GM12878 (cell line): ENCODE measurements at regions not wholly inside any gene's neighbourhood (a gene's known extent, or its start where the extent isn't known, plus 50 kb on each side); places are given as distances from the start of the nearest gene placed in this dataset.

Source experiments
- ATAC-seq: fragments of 200-7000 bp; cut with Tn5 transposase; 3 replicates; pipeline ENCODE4 v1.9.1; 2020; ENCODE audit warnings: mild to moderate bottlenecking, moderate library complexity
- BruUV-seq: library from RNA; stranded (reverse); fragments of 400-500 nt; replicated peaks from 2 replicates; lab custom pipeline; 2021; lab: Mats Ljungman, UMichigan
- CTCF ChIA-PET: fragments of 300-600 bp; sonication (Branson Sonifier 250); formaldehyde crosslinking; extraction: SDS; loops from one replicate; lab custom pipeline; 2021; ENCODE audit warnings: inconsistent platforms; lab: Yijun Ruan, JAX
- POLR2A ChIA-PET: fragments of 350-600 bp; formaldehyde crosslinking; extraction: SDS; loops from one replicate; lab custom pipeline; 2021; ENCODE audit warnings: inconsistent platforms; lab: Charles Lee
- RAD21 ChIA-PET: fragments of 300-600 bp; sonication (Branson Sonifier 250); formaldehyde crosslinking; loops from one replicate; lab custom pipeline; 2023; ENCODE audit warnings: antibody characterized with exemption; ENCODE audit not compliant: unreplicated experiment; lab: Charles Lee
- SMC1A ChIA-PET: fragments of 300-600 bp; sonication (Branson Sonifier 250); formaldehyde crosslinking; loops from one replicate; lab custom pipeline; 2023; ENCODE audit not compliant: unreplicated experiment, uncharacterized antibody; lab: Charles Lee
- DNase-seq: peaks from one replicate; pipeline ENCODE4 v3.0.0-alpha.2; 2011; ENCODE audit warnings: low read depth, low spot score
- FAIRE-seq: peaks from 3 replicates; lab custom pipeline; 2011; peaks lifted over from hg19 to GRCh38; lab: Jason Lieb, UNC
- H2AFZ ChIP-seq: 2 replicates; pipeline ENCODE4 v1.6.0; 2011; ENCODE audit warnings: low read depth, low read length, control low read depth; ENCODE audit not compliant: control insufficient read depth
- H3K27ac ChIP-seq: 2 replicates; pipeline ENCODE4 v1.5.1; 2011; ENCODE audit warnings: control low read depth; ENCODE audit not compliant: control insufficient read depth, insufficient read depth
- H3K27me3 ChIP-seq, 2 experiments: replicated peaks in 1 of 2; 2 replicates each; pipeline versions ENCODE4 v1.6.0 to v1.6.1; 2011; ENCODE audit warnings: low read length in 1 of 2; ENCODE audit not compliant: control insufficient read depth in 2 of 2, insufficient read depth in 2 of 2
- H3K36me3 ChIP-seq, 2 experiments: 2 replicates each; pipeline ENCODE4 v1.5.1; 2011; ENCODE audit warnings: low read length in 1 of 2; ENCODE audit not compliant: control insufficient read depth in 2 of 2, insufficient read depth in 2 of 2
- H3K4me1 ChIP-seq: 2 replicates; pipeline ENCODE4 v1.6.1; 2011; ENCODE audit warnings: mild to moderate bottlenecking, low read length, moderate library complexity, mixed read lengths; ENCODE audit not compliant: control insufficient read depth, insufficient read depth
- H3K4me2 ChIP-seq: 2 replicates; pipeline ENCODE4 v1.6.0; 2011; ENCODE audit warnings: control low read depth; ENCODE audit not compliant: control insufficient read depth, insufficient read depth
- H3K4me3 ChIP-seq: fragments of 200-600 bp; sonication (generic); 2 replicates; pipeline ENCODE4 v1.5.1; 2016
- H3K79me2 ChIP-seq: 2 replicates; pipeline ENCODE4 v1.6.0; 2011; ENCODE audit warnings: low read length; ENCODE audit not compliant: control insufficient read depth, insufficient read depth
- H3K9ac ChIP-seq: 2 replicates; pipeline ENCODE4 v1.8.0; 2011; ENCODE audit warnings: low read length, control low read depth, mixed read lengths; ENCODE audit not compliant: control insufficient read depth, insufficient read depth
- H3K9me3 ChIP-seq: replicated peaks from 3 replicates; pipeline ENCODE4 v1.5.1; 2011; ENCODE audit warnings: mild to moderate bottlenecking, low read length; ENCODE audit not compliant: control insufficient read depth, insufficient read depth
- H4K20me1 ChIP-seq: 2 replicates; pipeline ENCODE4 v1.6.0; 2011; ENCODE audit not compliant: control insufficient read depth, insufficient read depth
- CHD2 ChIP-seq: IDR thresholded peaks from 2 replicates; pipeline ENCODE4 v1.6.1; 2011; ENCODE audit warnings: low read depth, low read length, improper control_type of control experiment, borderline replicate concordance
- CREM ChIP-seq: IDR thresholded peaks from 2 replicates; pipeline ENCODE4 v1.6.1; 2014; ENCODE audit warnings: antibody characterized with exemption, low read depth
- FOXM1 ChIP-seq: IDR thresholded peaks from 2 replicates; pipeline ENCODE4 v1.6.1; 2012; ENCODE audit warnings: low read depth, mild to moderate bottlenecking, inconsistent platforms, low read length, moderate library complexity
- HSF1 ChIP-seq: fragments of 150-350 bp; IDR thresholded peaks from 2 replicates; pipeline ENCODE4 v1.6.1; 2014; ENCODE audit warnings: mild to moderate bottlenecking, low read depth, low read length
- IKZF1 ChIP-seq: fragments of 450-650 bp; conservative IDR thresholded peaks from 2 replicates; pipeline ENCODE4 v1.6.1; 2017; ENCODE audit warnings: antibody characterized with exemption, mild to moderate bottlenecking
- LARP7 ChIP-seq: fragments of 450-650 bp; IDR thresholded peaks from 2 replicates; pipeline ENCODE4 v1.6.1; 2017; ENCODE audit warnings: mild to moderate bottlenecking
- MLLT1 ChIP-seq: fragments of 450-650 bp; IDR thresholded peaks from 2 replicates; pipeline ENCODE4 v1.6.1; 2016; ENCODE audit warnings: mild to moderate bottlenecking
- SUPT20H ChIP-seq: IDR thresholded peaks from 2 replicates; pipeline ENCODE4 v1.6.1; 2011; ENCODE audit warnings: low read depth, mild to moderate bottlenecking, low read length, moderate library complexity, borderline replicate concordance; ENCODE audit not compliant: control insufficient read depth
- ZBTB11 ChIP-seq: fragments of 450-650 bp; formaldehyde crosslinking; IDR thresholded peaks from 2 replicates; pipeline ENCODE4 v1.5.0; 2022; ENCODE audit warnings: mild to moderate bottlenecking, missing genetic modification characterization
- WGBS: methylation state at CpG from one replicate; pipeline ENCODE4 v1.1.6; 2016; ENCODE audit warnings: low lambda C conversion rate; ENCODE audit not compliant: insufficient replicate concordance, insufficient coverage; ENCODE audit errors: missing lambda C conversion rate; 5-methylcytosine and 5-hydroxymethylcytosine counted together
- in situ Hi-C: fragments of 300-500 bp; cut with MboI; formaldehyde crosslinking; loops from 9 replicates; pipeline ENCODE4 v1.14.3; 2018; ENCODE audit warnings: mixed read lengths
- intact Hi-C: fragments of 100-400 bp; cut with micrococcal nuclease; formaldehyde crosslinking; loops from one replicate; pipeline ENCODE4 v1.14.2; 2022; ENCODE audit not compliant: unreplicated experiment

DNA sequence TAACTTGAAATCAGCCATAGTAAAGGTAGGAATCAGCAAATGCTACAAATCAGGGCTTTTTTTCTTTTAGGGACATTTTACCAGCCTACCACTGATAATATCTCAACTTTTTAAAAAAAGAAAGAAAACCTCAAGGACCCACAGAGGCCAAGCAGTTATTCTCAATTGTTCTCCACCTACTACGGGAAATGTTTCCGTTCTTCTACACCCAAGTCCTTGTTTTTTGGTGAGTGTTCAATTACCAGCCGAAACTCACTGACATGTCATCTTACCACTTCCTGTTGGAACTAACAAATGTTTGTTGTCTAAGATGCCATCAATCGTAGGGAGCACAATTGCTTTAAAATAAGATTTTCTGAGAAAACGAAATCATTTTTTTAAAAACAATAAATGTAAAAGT is 50.2 kb upstream of the CDK1 start:
- BruUV-seq: no TSS peak
- H3K27ac ChIP-seq: no peak overlapping the region
- SMC1A ChIA-PET: no interaction called here
- no peaks in the 10 kb centered on the region for H3K9me3 ChIP-seq
- peaks cover 3% of the 10 kb centered on the region; the same call in 1 of the 2 replicates for H3K4me1 ChIP-seq
- no peak overlapping the region for H3K4me3 ChIP-seq
- ATAC-seq (no peak), FAIRE-seq (no peak), DNase-seq (no peak)
- in situ Hi-C loops: no loop called here
- CTCF ChIA-PET: no interaction called here
- 5% methylated on average over 5 of the region's 5 CpGs for WGBS
- H3K4me2 ChIP-seq: no peak overlapping the region
- no peak overlapping the region for H3K9ac ChIP-seq
- no peak for TF ChIP-seq LARP7
- TF ChIP-seq ZBTB11 (CRISPR knock-in tag): no peak
- TF ChIP-seq CHD2: no peak
- TF ChIP-seq CREM: no peak
- TF ChIP-seq SUPT20H: no peak
- no peak for TF ChIP-seq HSF1
- no peak for TF ChIP-seq FOXM1
- no peak for TF ChIP-seq MLLT1
- TF ChIP-seq IKZF1: no peak
- POLR2A ChIA-PET: no interaction called here
- no peaks in the 10 kb centered on the region for H3K36me3 ChIP-seq
- intact Hi-C loops: no loop called here
- H4K20me1 ChIP-seq: no peaks in the 10 kb centered on the region
- no peaks in the 10 kb centered on the region for H3K79me2 ChIP-seq
- no peak overlapping the region for H2AFZ ChIP-seq
- no peaks in the 10 kb centered on the region; a peak in 1 of 4 replicates for H3K27me3 ChIP-seq
- RAD21 ChIA-PET: no interaction called here
